HG03097 (cell line): ENCODE measurements at regions not wholly inside any gene's neighbourhood (a gene's known extent, or its start where the extent isn't known, plus 50 kb on each side); places are given as distances from the start of the nearest gene placed in this dataset.

Experiments
- ATAC-seq: cut with Tn5 transposase; IDR thresholded peaks from one replicate; pipeline ENCODE4 v1.9.1; 2021; ENCODE audit not compliant: unreplicated experiment, low FRiP score

- no peak for ATAC-seq
Measured at GRCh38 chr18:28523758-28524475, 347.0 kb upstream of the CDH2 start.

GRCh38 chr18:28522236-28522635, 345.3 kb upstream of the CDH2 start:
- no peak for ATAC-seq

GRCh38 chr18:28519997-28520396, 343.1 kb upstream of the CDH2 start:
- no peak for ATAC-seq

GRCh38 chr18:28514699-28515098, 337.8 kb upstream of the CDH2 start:
- ATAC-seq, result no peak

GRCh38 chr18:28512357-28512756, 335.4 kb upstream of the CDH2 start:
- ATAC-seq, result no peak

GRCh38 chr18:28511413-28511821, 334.5 kb upstream of the CDH2 start:
- no peak for ATAC-seq

GRCh38 chr18:28510210-28510609, 333.3 kb upstream of the CDH2 start:
- no peak for ATAC-seq

- ATAC-seq, result no peak
Measured at GRCh38 chr18:28504066-28504465, 327.1 kb upstream of the CDH2 start.

- no peak for ATAC-seq
Measured at GRCh38 chr18:28494151-28494550, 317.2 kb upstream of the CDH2 start.

GRCh38 chr18:28485918-28486317, 309.0 kb upstream of the CDH2 start:
- ATAC-seq, result no peak

- no peak for ATAC-seq
Measured at GRCh38 chr18:28485210-28485801, 308.4 kb upstream of the CDH2 start.

GRCh38 chr18:28478531-28478930, 301.6 kb upstream of the CDH2 start:
- no peak for ATAC-seq

GRCh38 chr18:28476302-28476701, 299.4 kb upstream of the CDH2 start:
- ATAC-seq, result no peak

GRCh38 chr18:28469946-28470345, 293.0 kb upstream of the CDH2 start:
- no peak for ATAC-seq

GRCh38 chr18:28468901-28469300, 292.0 kb upstream of the CDH2 start:
- ATAC-seq, result no peak

- ATAC-seq, result no peak
Measured at GRCh38 chr18:28466204-28466603, 289.3 kb upstream of the CDH2 start.

GRCh38 chr18:28459587-28459986, 282.7 kb upstream of the CDH2 start:
- no peak for ATAC-seq

- ATAC-seq, result no peak
Measured at GRCh38 chr18:28458751-28459150, 281.8 kb upstream of the CDH2 start.

- no peak for ATAC-seq
Measured at GRCh38 chr18:28457784-28458183, 280.9 kb upstream of the CDH2 start.

- no peak for ATAC-seq
Measured at GRCh38 chr18:28455971-28456370, 279.0 kb upstream of the CDH2 start.

GRCh38 chr18:28439870-28440269, 262.9 kb upstream of the CDH2 start:
- ATAC-seq, result no peak

GRCh38 chr18:28438381-28438780, 261.5 kb upstream of the CDH2 start:
- no peak for ATAC-seq
